Hepatocyte (in vitro differentiated cells): ENCODE measurements at regions not wholly inside any gene's neighbourhood (a gene's known extent, or its start where the extent isn't known, plus 50 kb on each side); places are given as distances from the start of the nearest gene placed in this dataset.

Experiments used
- DNase-seq: peaks from one replicate; pipeline ENCODE4 v3.0.0-alpha.2; 2016; ENCODE audit warnings: low spot score
- H2AFZ ChIP-seq: fragments of 200-600 bp; sonication (generic); 2 replicates; pipeline ENCODE4 v1.6.0; 2016; ENCODE audit warnings: antibody characterized with exemption, mild to moderate bottlenecking
- H3K27ac ChIP-seq: fragments of 200-600 bp; sonication (generic); 2 replicates; pipeline ENCODE4 v1.5.1; 2016; ENCODE audit warnings: mild to moderate bottlenecking
- H3K27me3 ChIP-seq: fragments of 200-600 bp; sonication (generic); 2 replicates; pipeline ENCODE4 v1.6.1; 2016
- H3K36me3 ChIP-seq: fragments of 200-600 bp; sonication (generic); replicated peaks from 2 replicates; pipeline ENCODE4 v1.5.1; 2016; ENCODE audit warnings: low read depth; ENCODE audit not compliant: insufficient read depth
- H3K4me1 ChIP-seq: fragments of 200-600 bp; sonication (generic); 2 replicates; pipeline ENCODE4 v1.5.1; 2016; ENCODE audit warnings: mild to moderate bottlenecking, moderate library complexity; ENCODE audit not compliant: insufficient read depth
- H3K4me2 ChIP-seq: fragments of 200-600 bp; sonication (generic); 2 replicates; pipeline ENCODE4 v1.6.0; 2016
- H3K4me3 ChIP-seq: fragments of 200-600 bp; sonication (generic); 2 replicates; pipeline ENCODE4 v1.5.1; 2016; ENCODE audit warnings: mild to moderate bottlenecking
- H3K79me2 ChIP-seq: fragments of 200-600 bp; sonication (generic); 2 replicates; pipeline ENCODE4 v1.6.0; 2017; ENCODE audit warnings: mild to moderate bottlenecking
- H3K9me2 ChIP-seq: fragments of 200-600 bp; sonication (generic); replicated peaks from 2 replicates; pipeline ENCODE4 v1.6.0; 2017; ENCODE audit warnings: mild to moderate bottlenecking; ENCODE audit not compliant: insufficient read depth
- H3K9me3 ChIP-seq: fragments of 200-600 bp; sonication (generic); 2 replicates; pipeline ENCODE4 v1.5.1; 2016; ENCODE audit warnings: low read depth, mild to moderate bottlenecking
- H4K20me1 ChIP-seq: fragments of 200-600 bp; sonication (generic); 2 replicates; pipeline ENCODE4 v1.6.0; 2016; ENCODE audit warnings: mild to moderate bottlenecking; ENCODE audit not compliant: insufficient read depth, poor library complexity, severe bottlenecking
- EZH2 ChIP-seq: fragments of 200-600 bp; sonication (generic); IDR thresholded peaks from 2 replicates; pipeline ENCODE4 v1.6.1; 2016; ENCODE audit warnings: antibody characterized with exemption, mild to moderate bottlenecking, borderline replicate concordance
- EZH2phosphoT487 ChIP-seq: fragments of 200-600 bp; sonication (generic); IDR thresholded peaks from one replicate; pipeline ENCODE4 v1.6.1; 2018; ENCODE audit warnings: antibody characterized with exemption, mild to moderate bottlenecking, low read depth, moderate library complexity; ENCODE audit not compliant: unreplicated experiment, severe bottlenecking
- WGBS: methylation state at CpG from one replicate; pipeline ENCODE4 v1.1.6; 2016; ENCODE audit warnings: low lambda C conversion rate; ENCODE audit errors: missing lambda C conversion rate; 5-methylcytosine and 5-hydroxymethylcytosine counted together
- TF ChIP-seq, protein P1 (sequence below): fragments of 200-600 bp; sonication (generic); IDR thresholded peaks from 2 replicates; pipeline ENCODE4 v1.5.1; 2016; ENCODE audit warnings: antibody characterized with exemption, mild to moderate bottlenecking; ENCODE audit not compliant: poor library complexity

DNA sequence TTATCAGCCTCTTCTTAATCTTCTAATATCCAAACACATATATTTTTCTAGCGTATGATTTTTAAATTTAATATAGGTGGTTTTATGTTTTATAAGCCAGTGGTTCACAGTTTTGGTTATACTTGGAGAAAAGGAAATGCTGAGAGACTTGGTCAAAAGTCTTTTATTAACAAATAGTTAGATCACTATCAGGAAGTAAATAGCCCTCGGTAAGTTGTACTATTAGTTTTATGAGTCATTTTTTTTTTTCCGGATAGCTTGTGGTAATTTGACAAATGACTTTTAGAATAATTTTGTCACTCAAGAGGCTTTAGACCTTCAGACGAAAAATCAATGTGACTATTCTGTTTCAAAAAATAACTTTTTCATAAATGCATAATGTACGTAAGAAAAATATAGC, 232.2 kb upstream of the ROBO1 start:
- Histone ChIP-seq H3K27me3 (no peaks in the 10 kb centered on the region), H4K20me1 (no peaks in the 10 kb centered on the region), H3K4me2 (no peak overlapping the region), H3K4me1 (no peaks in the 10 kb centered on the region), H2AFZ (no peak overlapping the region), H3K79me2 (no peaks in the 10 kb centered on the region), H3K9me2 (no peaks in the 10 kb centered on the region), H3K9me3 (no peaks in the 10 kb centered on the region), H3K36me3 (no peaks in the 10 kb centered on the region), H3K27ac (no peak overlapping the region), H3K4me3 (no peak overlapping the region)
- WGBS = 68% methylated on average over 5 of the region's 5 CpGs
- TF ChIP-seq, protein P1, sequence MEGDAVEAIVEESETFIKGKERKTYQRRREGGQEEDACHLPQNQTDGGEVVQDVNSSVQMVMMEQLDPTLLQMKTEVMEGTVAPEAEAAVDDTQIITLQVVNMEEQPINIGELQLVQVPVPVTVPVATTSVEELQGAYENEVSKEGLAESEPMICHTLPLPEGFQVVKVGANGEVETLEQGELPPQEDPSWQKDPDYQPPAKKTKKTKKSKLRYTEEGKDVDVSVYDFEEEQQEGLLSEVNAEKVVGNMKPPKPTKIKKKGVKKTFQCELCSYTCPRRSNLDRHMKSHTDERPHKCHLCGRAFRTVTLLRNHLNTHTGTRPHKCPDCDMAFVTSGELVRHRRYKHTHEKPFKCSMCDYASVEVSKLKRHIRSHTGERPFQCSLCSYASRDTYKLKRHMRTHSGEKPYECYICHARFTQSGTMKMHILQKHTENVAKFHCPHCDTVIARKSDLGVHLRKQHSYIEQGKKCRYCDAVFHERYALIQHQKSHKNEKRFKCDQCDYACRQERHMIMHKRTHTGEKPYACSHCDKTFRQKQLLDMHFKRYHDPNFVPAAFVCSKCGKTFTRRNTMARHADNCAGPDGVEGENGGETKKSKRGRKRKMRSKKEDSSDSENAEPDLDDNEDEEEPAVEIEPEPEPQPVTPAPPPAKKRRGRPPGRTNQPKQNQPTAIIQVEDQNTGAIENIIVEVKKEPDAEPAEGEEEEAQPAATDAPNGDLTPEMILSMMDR = no peak
- TF ChIP-seq EZH2 = no peak
- no peak for TF ChIP-seq EZH2phosphoT487
- DNase-seq = no peak

DNA sequence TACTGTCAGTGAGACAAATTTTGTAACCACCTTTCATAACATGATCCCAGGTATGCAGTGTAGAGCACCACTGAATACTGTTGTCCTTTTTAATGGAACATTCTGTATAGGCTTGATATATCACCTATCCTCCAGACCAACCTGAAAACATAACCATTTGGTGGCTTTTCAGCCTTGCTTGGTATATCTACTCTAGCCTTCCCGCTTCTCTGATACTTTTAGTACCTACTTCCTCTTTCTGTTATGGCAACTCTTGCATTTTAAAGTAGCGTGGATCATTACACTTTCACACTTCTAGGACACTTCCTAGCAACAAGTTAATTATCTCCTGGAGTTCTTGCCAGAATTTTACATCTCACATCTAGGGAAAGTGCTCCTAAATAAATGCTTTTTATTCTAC, 226.6 kb upstream of the ROBO1 start:
- WGBS = 92% methylated on average over 2 of the region's 2 CpGs
- Histone ChIP-seq H3K27ac (no peak overlapping the region), H3K9me2 (no peaks in the 10 kb centered on the region), H3K4me1 (no peaks in the 10 kb centered on the region), H3K27me3 (no peaks in the 10 kb centered on the region), H3K4me3 (no peak overlapping the region), H3K9me3 (no peaks in the 10 kb centered on the region), H3K36me3 (no peaks in the 10 kb centered on the region), H3K4me2 (no peak overlapping the region), H2AFZ (no peak overlapping the region), H4K20me1 (no peaks in the 10 kb centered on the region), H3K79me2 (no peaks in the 10 kb centered on the region)
- TF ChIP-seq EZH2phosphoT487 (no peak), EZH2 (no peak)
- TF ChIP-seq, protein P1 = no peak
- DNase-seq = no peak

DNA sequence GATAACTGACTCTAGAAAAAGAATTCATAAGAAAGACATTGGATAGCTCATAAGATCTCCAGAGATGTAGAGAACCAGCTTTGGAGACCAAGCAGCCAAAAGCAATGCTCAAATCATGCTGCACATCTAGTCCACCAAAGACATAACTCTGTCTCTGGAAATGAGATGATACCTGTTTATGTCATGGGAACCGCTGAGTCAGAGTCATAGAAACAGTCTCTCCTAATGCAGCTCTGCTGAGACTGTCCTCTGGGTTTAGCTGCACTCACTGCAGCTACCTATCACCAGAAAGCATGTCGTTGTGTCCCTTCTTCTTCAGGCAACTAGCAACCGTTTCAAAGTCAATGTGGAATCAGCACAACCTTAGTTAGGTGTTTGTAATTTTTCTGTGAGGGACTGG, 218.5 kb upstream of the ROBO1 start:
- no peak overlapping the region for H3K4me2 ChIP-seq
- H3K36me3 ChIP-seq = no peaks in the 10 kb centered on the region
- 82% methylated on average over 3 of the region's 3 CpGs for WGBS
- no peaks in the 10 kb centered on the region for H3K79me2 ChIP-seq
- TF ChIP-seq EZH2 (no peak), EZH2phosphoT487 (no peak)
- TF ChIP-seq, protein P1 = no peak
- H3K27me3 ChIP-seq = no peaks in the 10 kb centered on the region
- no peak overlapping the region for H3K4me3 ChIP-seq
- H3K27ac ChIP-seq = no peak overlapping the region
- no peaks in the 10 kb centered on the region for H3K9me2 ChIP-seq
- no peak for DNase-seq
- H3K9me3 ChIP-seq = no peaks in the 10 kb centered on the region
- no peaks in the 10 kb centered on the region for H3K4me1 ChIP-seq
- no peak overlapping the region for H2AFZ ChIP-seq
- no peaks in the 10 kb centered on the region for H4K20me1 ChIP-seq

DNA sequence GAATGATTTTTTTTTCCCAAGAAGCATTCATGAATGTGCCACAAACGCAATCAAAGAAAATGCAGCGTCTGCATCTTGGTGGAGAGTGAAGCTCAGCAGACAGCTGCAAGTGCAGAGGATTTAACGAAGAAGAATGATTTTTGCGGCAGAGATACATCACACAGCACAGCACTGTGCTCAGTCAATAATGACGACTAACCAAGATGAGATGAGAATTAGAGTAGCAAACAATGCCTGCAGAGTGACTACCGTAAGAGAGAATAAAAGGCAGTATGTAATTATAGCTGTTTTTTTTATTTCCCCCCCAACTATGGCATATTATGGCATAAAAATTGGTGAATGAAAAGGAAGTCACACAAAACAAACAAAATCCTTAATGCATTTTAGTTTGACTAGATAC, 218.0 kb upstream of the ROBO1 start:
- Histone ChIP-seq H3K4me3 (no peak overlapping the region), H4K20me1 (no peaks in the 10 kb centered on the region), H3K27me3 (no peaks in the 10 kb centered on the region), H3K9me3 (no peaks in the 10 kb centered on the region), H3K36me3 (no peaks in the 10 kb centered on the region), H3K4me1 (no peaks in the 10 kb centered on the region), H3K4me2 (no peak overlapping the region), H3K9me2 (no peaks in the 10 kb centered on the region), H2AFZ (no peak overlapping the region), H3K27ac (no peak overlapping the region), H3K79me2 (no peaks in the 10 kb centered on the region)
- DNase-seq = no peak
- 88% methylated on average over 6 of the region's 6 CpGs for WGBS
- TF ChIP-seq, protein P1 = no peak
- TF ChIP-seq EZH2phosphoT487 (no peak), EZH2 (no peak)
